Endothelial cell of umbilical vein (primary cell): ENCODE measurements at regions not wholly inside any gene's neighbourhood (a gene's known extent, or its start where the extent isn't known, plus 50 kb on each side); places are given as distances from the start of the nearest gene placed in this dataset.

Experiments used
- BruUV-seq: library from RNA; stranded (reverse); fragments of 400-500 nt; replicated peaks from 2 replicates; lab custom pipeline; 2021; lab: Mats Ljungman, UMichigan
- CTCF ChIA-PET: fragments of 300-600, 350-600 bp; sonication (Branson Sonifier 250); formaldehyde crosslinking; loops from one replicate; lab custom pipeline; 2021; ENCODE audit warnings: antibody characterized with exemption, inconsistent platforms; lab: Charles Lee
- POLR2A ChIA-PET: fragments of 300-600, 350-600 bp; sonication (Branson Sonifier 250); formaldehyde crosslinking; loops from one replicate; lab custom pipeline; 2021; ENCODE audit warnings: antibody characterized with exemption, inconsistent platforms; lab: Charles Lee
- DNase-seq: peaks from one replicate; pipeline ENCODE4 v3.0.0-alpha.2; 2011; ENCODE audit warnings: low read depth, low spot score
- FAIRE-seq: peaks from 2 replicates; lab custom pipeline; 2011; peaks lifted over from hg19 to GRCh38; lab: Jason Lieb, UNC
- H2AFZ ChIP-seq: 2 replicates; pipeline ENCODE4 v1.6.0; 2012; ENCODE audit warnings: low read depth, low read length, control low read depth, inconsistent platforms
- H3K27ac ChIP-seq: 2 replicates; pipeline ENCODE4 v1.5.1; 2011; ENCODE audit warnings: low read depth, mild to moderate bottlenecking, control low read depth, low read length, moderate library complexity; ENCODE audit not compliant: insufficient read depth
- H3K27me3 ChIP-seq, 2 experiments: 2 replicates each; pipeline versions ENCODE4 v1.6.0 to v1.6.1; 2011; ENCODE audit warnings: low read length in 2 of 2, mixed read lengths in 1 of 2; ENCODE audit not compliant: control insufficient read depth in 2 of 2, insufficient read depth in 2 of 2
- H3K36me3 ChIP-seq, 2 experiments: 2 replicates in 1 of 2; 3 replicates in 1 of 2; pipeline ENCODE4 v1.5.1; 2011; ENCODE audit warnings: low read length in 2 of 2, mild to moderate bottlenecking in 1 of 2, moderate library complexity in 1 of 2; ENCODE audit not compliant: control insufficient read depth in 2 of 2, insufficient read depth in 2 of 2; ENCODE audit errors: extremely low read depth in 1 of 2
- H3K4me1 ChIP-seq: 3 replicates; pipeline ENCODE4 v1.5.1; 2011; ENCODE audit warnings: mild to moderate bottlenecking, low read length; ENCODE audit not compliant: control insufficient read depth, insufficient read depth; ENCODE audit errors: extremely low read depth
- H3K4me2 ChIP-seq: 2 replicates; pipeline ENCODE4 v1.6.1; 2011; ENCODE audit warnings: low read length, control low read depth, mixed read lengths; ENCODE audit not compliant: insufficient read depth
- H3K4me3 ChIP-seq, 3 experiments: fragments of 200-600 bp in 1 of 3; sonication (generic), shearing (Covaris generic) in 1 of 3; replicated peaks in 1 of 3; 2 replicates each; pipeline ENCODE4 v1.5.1; 2011 to 2016; ENCODE audit warnings: control low read depth in 3 of 3, low read length in 3 of 3, mild to moderate bottlenecking in 2 of 3, inconsistent platforms in 1 of 3, low read depth in 1 of 3, moderate library complexity in 1 of 3; ENCODE audit not compliant: insufficient read depth in 1 of 3
- H3K79me2 ChIP-seq: 2 replicates; pipeline ENCODE4 v1.6.0; 2012; ENCODE audit warnings: low read length, inconsistent platforms; ENCODE audit not compliant: control insufficient read depth, insufficient read depth
- H3K9ac ChIP-seq: replicated peaks from 2 replicates; pipeline ENCODE3; 2011; ENCODE audit warnings: low read length, control low read depth; ENCODE audit not compliant: insufficient read depth; ENCODE audit errors: extremely low read depth
- H3K9me1 ChIP-seq: replicated peaks from 3 replicates; pipeline ENCODE4 v1.6.0; 2011; ENCODE audit warnings: mild to moderate bottlenecking, low read length; ENCODE audit not compliant: control insufficient read depth, insufficient read depth; ENCODE audit errors: extremely low read depth
- H3K9me3 ChIP-seq: replicated peaks from 2 replicates; pipeline ENCODE4 v1.5.1; 2012; ENCODE audit warnings: low read length, inconsistent platforms; ENCODE audit not compliant: control insufficient read depth, insufficient read depth
- H4K20me1 ChIP-seq: replicated peaks from 2 replicates; pipeline ENCODE3; 2011; ENCODE audit warnings: mild to moderate bottlenecking, low read length; ENCODE audit not compliant: control insufficient read depth, insufficient read depth; ENCODE audit errors: extremely low read depth
- EZH2 ChIP-seq: IDR thresholded peaks from 2 replicates; pipeline ENCODE4 v1.6.1; 2012; ENCODE audit warnings: borderline replicate concordance, low read depth, mild to moderate bottlenecking, moderate library complexity, low read length, inconsistent platforms; ENCODE audit not compliant: severe bottlenecking
- FOS ChIP-seq: IDR thresholded peaks from 2 replicates; pipeline ENCODE4 v1.6.1; 2011; ENCODE audit warnings: mild to moderate bottlenecking, low read length, moderate library complexity, borderline replicate concordance; ENCODE audit not compliant: insufficient read depth
- JUN ChIP-seq: IDR thresholded peaks from 2 replicates; pipeline ENCODE4 v1.6.1; 2011; ENCODE audit warnings: borderline replicate concordance, low read depth; ENCODE audit not compliant: insufficient read length, insufficient read depth
- POLR2A ChIP-seq: IDR thresholded peaks from 2 replicates; pipeline ENCODE4 v1.6.1; 2012; ENCODE audit warnings: low read depth, mild to moderate bottlenecking, control low read depth, low read length
- POLR2AphosphoS5 ChIP-seq: IDR thresholded peaks from 2 replicates; pipeline ENCODE4 v1.6.1; 2012; ENCODE audit warnings: low read depth, mild to moderate bottlenecking, control low read depth, low read length, moderate library complexity; ENCODE audit not compliant: insufficient read depth
- dilution Hi-C: fragments of 300-500 bp; cut with MboI; formaldehyde crosslinking; loops from one replicate; pipeline ENCODE4 v1.15.0; 2019; ENCODE audit warnings: low sequenced_read_pairs; ENCODE audit not compliant: extremely low pct_ligation_motif_present
- intact Hi-C: fragments of 100-400 bp; cut with micrococcal nuclease; formaldehyde crosslinking; loops from one replicate; pipeline ENCODE4 v1.10.0; 2022
- TF ChIP-seq, protein P1 (sequence below): IDR thresholded peaks from 2 replicates; pipeline ENCODE4 v1.6.1; 2011; ENCODE audit not compliant: insufficient read depth, insufficient read length

DNA sequence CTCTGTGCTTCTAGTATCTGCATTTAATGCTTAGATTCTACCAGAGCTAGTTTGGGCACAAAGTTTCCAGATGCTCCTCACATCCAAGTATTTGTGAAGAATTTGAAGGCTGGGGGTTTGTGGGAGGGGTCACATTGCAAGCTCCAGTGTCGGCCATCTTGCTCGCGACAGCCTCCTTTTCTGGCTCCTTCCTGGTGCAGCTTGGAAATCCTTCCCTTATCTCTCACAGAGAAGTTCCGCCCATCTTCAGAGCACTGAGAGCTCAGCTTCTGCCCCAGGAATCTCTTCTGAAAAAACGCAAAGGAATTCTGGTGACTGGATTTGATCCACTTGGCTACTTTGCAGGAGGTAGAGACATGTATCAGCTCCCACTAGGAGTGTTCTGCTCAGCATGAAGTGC, 497.5 kb downstream of the TBC1D22A start:
- H3K9me3 ChIP-seq, result no peaks in the 10 kb centered on the region
- dilution Hi-C loops (no loop called here), intact Hi-C loops (no loop called here)
- no peak overlapping the region for H2AFZ ChIP-seq
- H3K27me3 ChIP-seq, result no peaks in the 10 kb centered on the region
- no peaks in the 10 kb centered on the region for H3K9me1 ChIP-seq
- H3K79me2 ChIP-seq, result no peaks in the 10 kb centered on the region
- ChIA-PET POLR2A (no interaction called here), CTCF (no interaction called here)
- no peak overlapping the region for H3K9ac ChIP-seq
- no TSS peak for BruUV-seq
- H3K27ac ChIP-seq, result no peak overlapping the region
- TF ChIP-seq JUN, result no peak
- TF ChIP-seq, protein P1, sequence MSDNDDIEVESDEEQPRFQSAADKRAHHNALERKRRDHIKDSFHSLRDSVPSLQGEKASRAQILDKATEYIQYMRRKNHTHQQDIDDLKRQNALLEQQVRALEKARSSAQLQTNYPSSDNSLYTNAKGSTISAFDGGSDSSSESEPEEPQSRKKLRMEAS, result no peak
- TF ChIP-seq EZH2, result no peak
- no peak for TF ChIP-seq FOS
- no peak for TF ChIP-seq POLR2AphosphoS5
- no peak overlapping the region for H3K4me3 ChIP-seq
- FAIRE-seq (no peak), DNase-seq (no peak)
- H4K20me1 ChIP-seq, result no peaks in the 10 kb centered on the region
- no peaks in the 10 kb centered on the region for H3K36me3 ChIP-seq
- no peaks in the 10 kb centered on the region for H3K4me1 ChIP-seq
- H3K4me2 ChIP-seq, result no peak overlapping the region

DNA sequence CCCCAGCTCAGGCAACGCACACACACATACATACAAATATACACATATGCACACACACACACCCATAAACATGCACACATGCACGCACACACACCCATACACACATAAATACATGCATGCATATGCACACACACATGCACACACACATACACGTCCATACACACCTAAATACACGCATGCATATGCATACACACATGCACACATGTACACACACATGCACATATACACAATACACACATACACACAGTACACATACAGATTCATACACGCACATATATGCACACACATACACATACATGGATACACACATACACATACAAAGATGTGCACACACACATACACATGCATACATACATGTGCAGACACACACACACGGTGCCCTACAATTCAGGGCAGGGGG, 496.6 kb downstream of the TBC1D22A start:
- Histone ChIP-seq H3K36me3 (no peaks in the 10 kb centered on the region), H3K27ac (no peak overlapping the region), H3K79me2 (no peaks in the 10 kb centered on the region), H3K4me3 (no peak overlapping the region), H4K20me1 (no peaks in the 10 kb centered on the region), H3K27me3 (no peaks in the 10 kb centered on the region), H3K9me1 (no peaks in the 10 kb centered on the region), H3K4me2 (no peak overlapping the region), H3K9ac (no peak overlapping the region), H3K9me3 (no peaks in the 10 kb centered on the region), H3K4me1 (no peaks in the 10 kb centered on the region), H2AFZ (no peak overlapping the region)
- intact Hi-C loops, result no loop called here
- no peak for FAIRE-seq
- ChIA-PET CTCF (no interaction called here), POLR2A (no interaction called here)
- no TSS peak for BruUV-seq
- dilution Hi-C loops, result no loop called here
- no peak for DNase-seq
- no peak for TF ChIP-seq JUN
- TF ChIP-seq, protein P1, result no peak
- TF ChIP-seq POLR2A, result no peak
